ENCODE measurements at regions not wholly inside any gene's neighbourhood (a gene's known extent, or its start where the extent isn't known, plus 50 kb on each side); places are given as distances from the start of the nearest gene placed in this dataset.

DNA sequence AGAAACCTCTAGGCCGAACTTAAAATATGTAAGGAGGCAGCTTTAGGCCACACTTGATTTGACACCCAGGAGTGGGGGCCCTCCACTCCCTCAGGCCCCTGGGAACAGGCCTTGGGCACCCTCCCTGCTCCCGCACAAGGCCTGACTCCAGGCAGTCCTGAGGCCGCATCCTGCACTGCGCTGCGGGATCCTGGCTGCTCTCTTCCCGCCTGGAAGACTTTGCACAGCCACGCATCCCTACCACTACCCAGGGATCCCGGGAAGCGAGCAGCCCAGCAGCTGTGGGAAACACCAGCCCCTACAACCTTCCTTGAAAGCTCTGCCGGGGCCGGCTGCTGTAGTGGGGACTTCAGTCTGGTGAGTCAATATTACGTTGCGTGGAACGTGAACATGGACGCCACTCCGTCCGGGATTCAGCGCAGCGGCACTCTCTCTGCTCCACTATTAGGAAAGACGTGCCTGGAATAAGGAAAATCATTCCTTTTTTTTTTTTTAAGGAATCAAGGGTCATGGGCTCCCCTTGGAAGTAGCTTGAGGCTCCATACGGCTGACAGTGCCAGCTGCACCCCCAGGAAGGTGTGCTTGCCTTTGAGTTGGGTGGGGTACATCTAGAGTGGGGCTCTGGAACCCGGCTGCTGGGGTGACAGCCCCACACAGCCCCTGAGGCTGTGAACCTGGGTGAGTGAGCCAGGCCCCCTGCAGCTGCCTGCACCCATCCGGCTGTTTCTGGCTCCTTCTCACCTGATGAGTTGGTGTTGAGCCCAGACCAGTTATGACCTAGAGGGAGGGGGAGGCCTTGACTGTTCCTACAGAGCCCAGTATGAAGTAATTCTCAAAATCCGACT, 119.2 kb upstream of the TMEM18 start:
- DNase-seq (no peak), ATAC-seq (no peak)
- Histone ChIP-seq H3K4me1 (no peaks in the 10 kb centered on the region), H3K9me3 (no peaks in the 10 kb centered on the region), H3K4me3 (no peak overlapping the region), H3K36me3 (no peaks in the 10 kb centered on the region), H3K27ac (no peak overlapping the region), H3K27me3 (no peaks in the 10 kb centered on the region)
- TF ChIP-seq, protein P1, sequence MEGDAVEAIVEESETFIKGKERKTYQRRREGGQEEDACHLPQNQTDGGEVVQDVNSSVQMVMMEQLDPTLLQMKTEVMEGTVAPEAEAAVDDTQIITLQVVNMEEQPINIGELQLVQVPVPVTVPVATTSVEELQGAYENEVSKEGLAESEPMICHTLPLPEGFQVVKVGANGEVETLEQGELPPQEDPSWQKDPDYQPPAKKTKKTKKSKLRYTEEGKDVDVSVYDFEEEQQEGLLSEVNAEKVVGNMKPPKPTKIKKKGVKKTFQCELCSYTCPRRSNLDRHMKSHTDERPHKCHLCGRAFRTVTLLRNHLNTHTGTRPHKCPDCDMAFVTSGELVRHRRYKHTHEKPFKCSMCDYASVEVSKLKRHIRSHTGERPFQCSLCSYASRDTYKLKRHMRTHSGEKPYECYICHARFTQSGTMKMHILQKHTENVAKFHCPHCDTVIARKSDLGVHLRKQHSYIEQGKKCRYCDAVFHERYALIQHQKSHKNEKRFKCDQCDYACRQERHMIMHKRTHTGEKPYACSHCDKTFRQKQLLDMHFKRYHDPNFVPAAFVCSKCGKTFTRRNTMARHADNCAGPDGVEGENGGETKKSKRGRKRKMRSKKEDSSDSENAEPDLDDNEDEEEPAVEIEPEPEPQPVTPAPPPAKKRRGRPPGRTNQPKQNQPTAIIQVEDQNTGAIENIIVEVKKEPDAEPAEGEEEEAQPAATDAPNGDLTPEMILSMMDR (IDR thresholded peaks at IDR 0.05): no peak
- intact Hi-C loops (cut with DNase I): no loop called here

DNA sequence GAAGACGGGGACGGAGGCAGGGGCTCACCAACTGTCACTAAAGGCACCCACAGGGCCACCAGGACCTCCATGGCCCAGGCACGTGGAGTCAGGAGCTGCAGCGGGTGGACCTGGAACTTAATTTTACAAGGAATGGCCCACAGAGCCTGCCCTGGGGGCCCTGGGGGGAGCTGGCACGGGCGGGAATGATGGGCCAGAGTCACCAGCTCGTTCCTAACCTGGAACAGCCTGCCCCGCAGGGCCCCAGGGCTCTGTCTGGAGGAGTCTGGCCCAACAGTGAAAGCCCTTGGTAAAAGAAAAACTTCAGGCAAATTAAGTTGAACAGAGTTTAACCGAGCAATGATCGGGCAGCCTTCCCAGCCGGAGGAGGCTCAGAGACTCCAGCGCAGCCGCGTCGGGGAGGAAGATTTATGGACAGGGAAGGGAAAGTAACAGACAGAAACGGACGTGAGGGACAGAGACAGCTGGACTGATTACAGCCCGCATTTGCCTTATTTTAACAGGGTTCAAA, 118.4 kb upstream of the TMEM18 start:
- Histone ChIP-seq H3K27me3 (no peaks in the 10 kb centered on the region), H3K36me3 (no peaks in the 10 kb centered on the region), H3K4me1 (no peaks in the 10 kb centered on the region), H3K27ac (no peak overlapping the region), H3K4me3 (no peak overlapping the region), H3K9me3 (no peaks in the 10 kb centered on the region)
- DNase-seq: no peak
- intact Hi-C loops (cut with DNase I): no loop called here
- no peak for ATAC-seq
- TF ChIP-seq, protein P1 (IDR thresholded peaks at IDR 0.05): no peak

GRCh38 chr2:794554-795241, 117.5 kb upstream of the TMEM18 start:
- intact Hi-C loops (cut with DNase I): no loop called here
- TF ChIP-seq, protein P1 (IDR thresholded peaks at IDR 0.05): no peak
- Histone ChIP-seq H3K36me3 (no peaks in the 10 kb centered on the region), H3K4me1 (no peaks in the 10 kb centered on the region), H3K27me3 (no peaks in the 10 kb centered on the region), H3K9me3 (peaks cover 0 to 5% of the 10 kb centered on the region in 2 donors), H3K4me3 (no peak overlapping the region), H3K27ac (no peak overlapping the region)
- DNase-seq (peak in 2 of 4 donors; percentile 22 to 57), ATAC-seq (no peak)

- no peak for DNase-seq
- TF ChIP-seq, protein P1 (IDR thresholded peaks at IDR 0.05): no peak
- intact Hi-C loops (cut with DNase I): no loop called here
- H3K9me3 ChIP-seq: peaks cover 0 to 7% of the 10 kb centered on the region in 2 donors
- no peaks in the 10 kb centered on the region for H3K27me3 ChIP-seq
- ATAC-seq: no peak
- no peaks in the 10 kb centered on the region for H3K36me3 ChIP-seq
- H3K27ac ChIP-seq: no peak overlapping the region
- H3K4me1 ChIP-seq: no peaks in the 10 kb centered on the region
- no peak overlapping the region for H3K4me3 ChIP-seq
These were observed 116.0 kb upstream of the TMEM18 start for GRCh38 chr2:793236-793635.

- H3K4me3 ChIP-seq: no peak overlapping the region
- ATAC-seq (no peak), DNase-seq (no peak)
- no peaks in the 10 kb centered on the region for H3K27me3 ChIP-seq
- H3K36me3 ChIP-seq: no peaks in the 10 kb centered on the region
- TF ChIP-seq, protein P1 (IDR thresholded peaks at IDR 0.05): no peak
- intact Hi-C loops (cut with DNase I): no loop called here
- no peak overlapping the region for H3K27ac ChIP-seq
- peaks cover 0 to 7% of the 10 kb centered on the region in 2 donors for H3K9me3 ChIP-seq
- H3K4me1 ChIP-seq: no peaks in the 10 kb centered on the region
These were observed 115.5 kb upstream of the TMEM18 start for GRCh38 chr2:792687-793086.

Measured in left lung (tissue), 4 donors.